ENCODE measurements at regions not wholly inside any gene's neighbourhood (a gene's known extent, or its start where the extent isn't known, plus 50 kb on each side); places are given as distances from the start of the nearest gene placed in this dataset.

DNA sequence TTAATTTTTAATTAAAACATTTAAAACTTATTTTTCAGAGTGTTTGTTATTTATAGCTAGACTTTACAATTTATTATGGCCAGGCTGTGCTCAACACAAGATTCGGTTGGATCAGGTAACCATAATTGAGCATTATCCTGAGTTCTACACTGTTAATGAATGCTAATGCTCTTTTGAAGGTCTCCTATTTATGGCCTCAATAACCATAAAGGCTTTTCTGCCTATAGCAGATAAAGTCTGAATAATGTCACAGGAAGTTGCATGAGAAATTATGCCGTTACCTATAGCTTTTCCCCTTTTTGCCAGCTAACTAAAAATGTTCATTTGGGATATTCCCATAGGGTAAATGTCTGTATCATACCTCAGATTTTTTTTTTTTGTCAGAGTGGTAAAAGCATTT is 269.4 kb upstream of the E2F7 start:
- H3K9ac ChIP-seq (ENCODE audit: low read length), result no peak overlapping the region
- H2AFZ ChIP-seq (ENCODE audit: low read depth, low read length), result no peak overlapping the region
- TF ChIP-seq, protein P1, sequence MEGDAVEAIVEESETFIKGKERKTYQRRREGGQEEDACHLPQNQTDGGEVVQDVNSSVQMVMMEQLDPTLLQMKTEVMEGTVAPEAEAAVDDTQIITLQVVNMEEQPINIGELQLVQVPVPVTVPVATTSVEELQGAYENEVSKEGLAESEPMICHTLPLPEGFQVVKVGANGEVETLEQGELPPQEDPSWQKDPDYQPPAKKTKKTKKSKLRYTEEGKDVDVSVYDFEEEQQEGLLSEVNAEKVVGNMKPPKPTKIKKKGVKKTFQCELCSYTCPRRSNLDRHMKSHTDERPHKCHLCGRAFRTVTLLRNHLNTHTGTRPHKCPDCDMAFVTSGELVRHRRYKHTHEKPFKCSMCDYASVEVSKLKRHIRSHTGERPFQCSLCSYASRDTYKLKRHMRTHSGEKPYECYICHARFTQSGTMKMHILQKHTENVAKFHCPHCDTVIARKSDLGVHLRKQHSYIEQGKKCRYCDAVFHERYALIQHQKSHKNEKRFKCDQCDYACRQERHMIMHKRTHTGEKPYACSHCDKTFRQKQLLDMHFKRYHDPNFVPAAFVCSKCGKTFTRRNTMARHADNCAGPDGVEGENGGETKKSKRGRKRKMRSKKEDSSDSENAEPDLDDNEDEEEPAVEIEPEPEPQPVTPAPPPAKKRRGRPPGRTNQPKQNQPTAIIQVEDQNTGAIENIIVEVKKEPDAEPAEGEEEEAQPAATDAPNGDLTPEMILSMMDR (IDR thresholded peaks at IDR 0.05; ENCODE audit: low read depth, low read length), result no peak
- H4K20me1 ChIP-seq (ENCODE audit: insufficient read depth, low read length), result no peaks in the 10 kb centered on the region
- no peak overlapping the region for H3K4me3 ChIP-seq (ENCODE audit: low read length)
- no peak overlapping the region for H3K27ac ChIP-seq (ENCODE audit: low read length)
- no peaks in the 10 kb centered on the region for H3K4me1 ChIP-seq (ENCODE audit: low read length)
- H3K4me2 ChIP-seq (ENCODE audit: low read length), result no peak overlapping the region
- H3K79me2 ChIP-seq (ENCODE audit: low read length), result no peaks in the 10 kb centered on the region
- no peaks in the 10 kb centered on the region for H3K36me3 ChIP-seq (replicated peaks; ENCODE audit: low read depth, low read length)
- H3K27me3 ChIP-seq (ENCODE audit: low read depth, low read length), result no peaks in the 10 kb centered on the region
- H3K9me3 ChIP-seq (ENCODE audit: insufficient read depth, low read length), result no peaks in the 10 kb centered on the region

DNA sequence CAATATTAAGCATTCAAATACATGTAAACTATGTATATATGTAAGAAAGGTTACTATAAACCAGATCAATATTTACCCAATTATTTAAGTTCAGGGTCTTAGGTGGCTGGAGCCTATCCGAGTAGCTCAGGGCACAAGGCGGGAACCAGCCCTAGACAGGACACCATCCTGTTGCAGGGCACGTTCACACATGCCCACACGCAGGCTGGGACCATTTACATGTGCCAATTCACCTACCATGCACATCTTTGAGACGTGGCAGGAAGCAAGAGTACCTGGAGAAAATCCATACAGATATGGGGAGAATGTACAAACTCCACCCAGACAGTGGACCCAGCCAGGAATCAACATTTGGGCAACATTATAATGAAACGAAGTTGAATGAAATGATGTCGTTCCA is 263.0 kb upstream of the E2F7 start:
- no peak overlapping the region for H3K4me2 ChIP-seq (ENCODE audit: low read length)
- H3K4me1 ChIP-seq (ENCODE audit: low read length), result no peaks in the 10 kb centered on the region
- no peaks in the 10 kb centered on the region for H3K27me3 ChIP-seq (ENCODE audit: low read depth, low read length)
- no peaks in the 10 kb centered on the region for H3K9me3 ChIP-seq (ENCODE audit: insufficient read depth, low read length)
- no peaks in the 10 kb centered on the region for H3K79me2 ChIP-seq (ENCODE audit: low read length)
- no peaks in the 10 kb centered on the region for H4K20me1 ChIP-seq (ENCODE audit: insufficient read depth, low read length)
- no peak overlapping the region for H3K27ac ChIP-seq (ENCODE audit: low read length)
- no peak overlapping the region for H2AFZ ChIP-seq (ENCODE audit: low read depth, low read length)
- H3K9ac ChIP-seq (ENCODE audit: low read length), result no peak overlapping the region
- H3K36me3 ChIP-seq (replicated peaks; ENCODE audit: low read depth, low read length), result no peaks in the 10 kb centered on the region
- no peak overlapping the region for H3K4me3 ChIP-seq (ENCODE audit: low read length)
- no peak for TF ChIP-seq EZH2phosphoT487 (IDR thresholded peaks at IDR 0.05; ENCODE audit: low read depth)
- TF ChIP-seq, protein P1 (IDR thresholded peaks at IDR 0.05; ENCODE audit: low read depth, low read length), result no peak

DNA sequence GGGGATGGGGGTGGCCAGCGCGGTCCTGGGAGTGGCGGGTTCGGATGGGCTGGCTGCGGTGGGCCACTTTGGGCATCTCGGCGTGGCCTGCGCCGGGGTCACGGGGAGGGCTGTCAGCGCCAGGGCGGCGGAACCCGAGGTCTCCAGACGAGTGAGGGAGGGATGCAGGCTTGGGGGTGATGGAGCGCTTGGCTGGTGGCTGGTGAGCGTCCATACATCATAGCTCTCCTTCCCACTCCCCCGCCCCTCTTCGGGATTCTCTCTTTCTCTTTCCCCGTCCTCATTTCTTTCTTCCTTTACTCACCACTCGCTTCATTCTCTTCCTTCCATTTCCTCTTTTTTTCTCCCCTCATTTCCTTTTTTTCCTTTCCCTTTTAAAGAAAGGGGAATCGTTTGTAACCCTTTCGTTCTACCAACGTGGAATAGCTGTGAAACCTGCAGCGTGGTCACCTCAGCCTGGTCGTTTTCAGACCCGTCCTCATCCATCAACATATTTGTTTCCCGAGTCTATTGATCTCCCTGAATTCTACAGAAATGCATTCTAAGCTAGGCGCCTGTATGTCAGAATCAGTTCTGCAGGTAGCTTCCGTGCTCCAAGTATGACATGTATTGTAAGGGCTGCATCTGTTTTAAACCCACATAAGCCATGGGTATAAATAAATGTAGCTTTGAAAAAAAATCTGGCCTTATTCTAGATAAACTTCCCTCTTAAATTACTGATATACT is 260.3 kb upstream of the E2F7 start:
- H3K27ac ChIP-seq (ENCODE audit: low read length), result no peak overlapping the region
- H3K27me3 ChIP-seq (ENCODE audit: low read depth, low read length), result no peaks in the 10 kb centered on the region
- no peaks in the 10 kb centered on the region for H3K79me2 ChIP-seq (ENCODE audit: low read length)
- H3K4me3 ChIP-seq (ENCODE audit: low read length), result no peak overlapping the region
- TF ChIP-seq, protein P1 (IDR thresholded peaks at IDR 0.05; ENCODE audit: low read depth, low read length), result no peak
- TF ChIP-seq EZH2phosphoT487 (IDR thresholded peaks at IDR 0.05; ENCODE audit: low read depth), result no peak
- H3K4me1 ChIP-seq (ENCODE audit: low read length), result no peaks in the 10 kb centered on the region
- H3K36me3 ChIP-seq (replicated peaks; ENCODE audit: low read depth, low read length), result no peaks in the 10 kb centered on the region
- no peak overlapping the region for H3K4me2 ChIP-seq (ENCODE audit: low read length)
- no peaks in the 10 kb centered on the region for H4K20me1 ChIP-seq (ENCODE audit: insufficient read depth, low read length)
- H2AFZ ChIP-seq (ENCODE audit: low read depth, low read length), result no peak overlapping the region
- no peaks in the 10 kb centered on the region for H3K9me3 ChIP-seq (ENCODE audit: insufficient read depth, low read length)
- no peak overlapping the region for H3K9ac ChIP-seq (ENCODE audit: low read length)

DNA sequence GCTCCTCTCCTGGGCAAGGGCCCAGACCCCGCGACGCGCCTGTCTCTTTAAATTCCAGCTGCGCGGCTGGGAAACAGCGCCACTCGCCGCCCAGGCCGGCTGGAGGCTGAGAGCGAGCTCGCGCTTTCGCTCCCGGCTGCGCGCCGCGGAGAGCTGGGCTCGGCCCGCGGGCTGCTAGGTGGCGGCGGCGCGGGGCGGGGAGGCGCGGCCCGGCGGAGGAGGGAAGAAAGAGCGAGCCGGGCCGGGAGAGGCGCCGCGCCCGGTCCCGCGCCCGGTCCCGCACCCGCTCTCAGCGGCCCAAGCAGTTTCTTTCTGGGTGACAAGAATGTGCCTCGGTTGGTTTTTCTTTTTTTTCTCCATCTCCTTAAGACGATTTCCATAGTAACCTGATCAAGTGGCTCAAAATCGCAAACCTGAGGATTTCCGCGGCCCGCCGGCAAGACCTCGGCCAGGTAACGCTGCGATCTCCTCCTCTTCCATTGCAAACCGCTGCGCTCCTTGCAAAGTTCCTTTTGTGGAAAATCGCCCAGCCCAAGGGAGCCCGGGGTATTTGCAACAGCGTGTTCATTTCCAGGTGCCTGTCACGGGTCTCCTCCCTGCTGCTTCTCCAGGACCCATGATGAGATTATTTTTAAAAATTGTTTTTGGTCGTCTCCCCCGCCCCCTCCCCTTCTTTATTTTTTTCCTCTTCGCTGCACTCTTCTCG is 259.5 kb upstream of the E2F7 start:
- Histone ChIP-seq H3K79me2 (ENCODE audit: low read length) (no peaks in the 10 kb centered on the region), H3K36me3 (replicated peaks; ENCODE audit: low read depth, low read length) (no peaks in the 10 kb centered on the region), H3K4me2 (ENCODE audit: low read length) (no peak overlapping the region), H4K20me1 (ENCODE audit: insufficient read depth, low read length) (no peaks in the 10 kb centered on the region), H3K27me3 (ENCODE audit: low read depth, low read length) (no peaks in the 10 kb centered on the region), H2AFZ (ENCODE audit: low read depth, low read length) (no peak overlapping the region), H3K4me1 (ENCODE audit: low read length) (no peaks in the 10 kb centered on the region), H3K4me3 (ENCODE audit: low read length) (no peak overlapping the region), H3K9ac (ENCODE audit: low read length) (no peak overlapping the region), H3K9me3 (ENCODE audit: insufficient read depth, low read length) (no peaks in the 10 kb centered on the region), H3K27ac (ENCODE audit: low read length) (no peak overlapping the region)
- TF ChIP-seq, protein P1 (IDR thresholded peaks at IDR 0.05; ENCODE audit: low read depth, low read length), result no peak
- no peak for TF ChIP-seq EZH2phosphoT487 (IDR thresholded peaks at IDR 0.05; ENCODE audit: low read depth)
